Spleen (tissue), 7 donors: ENCODE measurements at regions not wholly inside any gene's neighbourhood (a gene's known extent, or its start where the extent isn't known, plus 50 kb on each side); places are given as distances from the start of the nearest gene placed in this dataset.

Source experiments
- CTCF ChIP-seq, 11 experiments: fragments of 200-600 bp in 7 of 11; fragments of 450-650 bp in 4 of 11; sonication (generic) in 4 of 11; IDR thresholded peaks in 8 of 11; conservative IDR thresholded peaks in 3 of 11; 1 replicate in 7 of 11; 2 replicates in 4 of 11; pipeline versions ENCODE4 v1.4.0 to v1.8.0; 2016 to 2021; ENCODE audit warnings: antibody characterized with exemption in 11 of 11, inconsistent platforms in 4 of 11, mild to moderate bottlenecking in 1 of 11
- POLR2A ChIP-seq, 3 donors: fragments of 450-650 bp; IDR thresholded peaks; one replicate each; pipeline ENCODE4 v1.5.1; 2017; ENCODE audit warnings: antibody characterized with exemption in 3 of 3, mild to moderate bottlenecking in 1 of 3
- POLR2AphosphoS5 ChIP-seq, 3 donors: sonication (generic); formaldehyde crosslinking; IDR thresholded peaks; one replicate each; pipeline ENCODE4 v1.5.1; 2017; ENCODE audit warnings: antibody characterized with exemption in 3 of 3
- donor health status: DM: no; HTN: no; CAD: no; lungs with moderate emphysema.
- donor health status: DM: no; HTN: no; CAD: no.
- donor health status: DM: no; HTN: no; CAD: no.

DNA sequence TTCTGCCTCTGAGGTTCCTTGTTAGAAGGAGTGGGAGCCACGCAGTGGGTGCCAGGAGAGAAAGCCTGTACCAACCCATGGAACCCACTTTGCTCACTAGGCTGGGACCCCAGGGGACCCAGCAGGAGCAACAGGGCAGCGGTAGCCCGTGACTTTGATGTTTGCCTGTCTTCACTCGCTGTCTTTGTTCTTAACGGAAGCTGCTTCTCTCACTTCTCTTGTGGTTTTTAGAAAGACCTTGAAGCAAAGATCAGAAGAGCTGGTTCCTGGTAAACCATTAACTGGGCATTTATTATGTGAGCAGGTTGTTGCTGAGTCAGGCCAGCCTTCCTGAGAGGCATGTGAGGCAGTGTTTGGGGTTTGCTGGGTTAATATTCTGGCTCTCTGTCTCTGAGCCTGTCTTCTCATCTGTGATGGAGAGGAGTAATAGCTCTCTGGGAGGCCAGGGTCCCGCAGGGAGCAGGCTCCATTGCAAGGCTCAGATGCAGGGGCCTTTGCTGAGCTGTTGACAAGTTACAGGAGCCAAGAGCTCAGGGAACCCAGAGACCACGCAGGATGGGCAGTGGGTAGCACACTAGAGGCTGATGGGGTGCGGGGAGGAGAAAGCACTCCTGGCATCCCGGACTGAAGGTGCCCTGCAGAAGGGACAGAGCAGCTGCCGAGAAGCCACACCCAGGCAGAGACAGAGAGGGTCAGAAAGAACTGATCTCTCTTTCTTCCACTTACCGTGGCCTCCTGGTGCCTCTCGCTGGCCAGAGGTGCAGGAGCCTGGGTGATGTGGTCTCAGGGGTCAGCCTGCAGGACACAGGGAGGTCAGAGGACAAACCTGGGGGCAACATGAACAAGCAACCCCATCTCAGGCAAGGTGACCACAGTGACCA is 367.5 kb upstream of the C1orf174 start:
- no peak for TF ChIP-seq CTCF (IDR thresholded peaks at IDR 0.05 in 8 of 11, conservative IDR thresholded peaks at IDR 0.05 in 3 of 11)
- TF ChIP-seq POLR2AphosphoS5 (IDR thresholded peaks at IDR 0.05): no peak
- TF ChIP-seq POLR2A (IDR thresholded peaks at IDR 0.05): no peak
